T-helper 1 cell treated with Interleukin-12 subunit alpha and Interleukin-12 subunit beta and Interleukin-4 antibody, amounts not matched to agents 30 ng/mL and 1 ng/mL, for 36 hours (primary cell): ENCODE measurements at regions not wholly inside any gene's neighbourhood (a gene's known extent, or its start where the extent isn't known, plus 50 kb on each side); places are given as distances from the start of the nearest gene placed in this dataset.

ENCODE experiments used
- intact Hi-C: fragments of 100-400 bp; cut with micrococcal nuclease; formaldehyde crosslinking; loops from one replicate; pipeline ENCODE4 v1.15.1; 2024

- intact Hi-C loops = no loop called here
Measured at GRCh38 chr15:60093273-60094067, 89.4 kb downstream of the FOXB1 start.

- intact Hi-C loops = no loop called here
Measured at GRCh38 chr15:60095711-60096110, 91.6 kb downstream of the FOXB1 start.

- intact Hi-C loops = no loop called here
Measured at GRCh38 chr15:60096157-60096556, 92.0 kb downstream of the FOXB1 start.

- intact Hi-C loops = no loop called here
Measured at GRCh38 chr15:60101416-60101815, 97.3 kb downstream of the FOXB1 start.

- intact Hi-C loops = no loop called here
Measured at GRCh38 chr15:60102748-60103147, 98.6 kb downstream of the FOXB1 start.

- intact Hi-C loops = loop anchor here (5.0 kb wide), 1 partner anchor 34 kb away; no protein-coding TSS in a partner anchor
Measured at GRCh38 chr15:60110909-60111308, 106.8 kb downstream of the FOXB1 start.

- intact Hi-C loops = no loop called here
Measured at GRCh38 chr15:60115579-60116380, 111.7 kb downstream of the FOXB1 start.

- intact Hi-C loops = no loop called here
Measured at GRCh38 chr15:60116456-60117089, 112.5 kb downstream of the FOXB1 start.

- intact Hi-C loops = no loop called here
Measured at GRCh38 chr15:60118146-60118545, 114.0 kb downstream of the FOXB1 start.

- intact Hi-C loops = no loop called here
Measured at GRCh38 chr15:60118626-60119025, 114.5 kb downstream of the FOXB1 start.

GRCh38 chr15:60119101-60119500 is 115.0 kb downstream of the FOXB1 start:
- intact Hi-C loops = no loop called here

- intact Hi-C loops = no loop called here
Measured at GRCh38 chr15:60120100-60120499, 116.0 kb downstream of the FOXB1 start.

- intact Hi-C loops = no loop called here
Measured at GRCh38 chr15:60121845-60122244, 117.7 kb downstream of the FOXB1 start.

- intact Hi-C loops = no loop called here
Measured at GRCh38 chr15:60122691-60123090, 118.6 kb downstream of the FOXB1 start.

- intact Hi-C loops = loop anchor here (5.0 kb wide), 1 partner anchor 327 kb away; no protein-coding TSS in a partner anchor
Measured at GRCh38 chr15:60124460-60125070, 120.5 kb downstream of the FOXB1 start.

- intact Hi-C loops = loop anchor here (5.0 kb wide), 1 partner anchor 328 kb away; no protein-coding TSS in a partner anchor
Measured at GRCh38 chr15:60125334-60125733, 121.2 kb downstream of the FOXB1 start.

- intact Hi-C loops = loop anchor here (2.0 to 5.0 kb wide), 3 partner anchors 129 to 523 kb away; no protein-coding TSS in a partner anchor
Measured at GRCh38 chr15:60126200-60126599, 122.1 kb downstream of the FOXB1 start.

- intact Hi-C loops = loop anchor here (1.0 to 5.0 kb wide), 5 partner anchors 120 to 522 kb away; no protein-coding TSS in a partner anchor
Measured at GRCh38 chr15:60126661-60127060, 122.5 kb downstream of the FOXB1 start.

GRCh38 chr15:60128000-60128376 is 123.9 kb downstream of the FOXB1 start:
- intact Hi-C loops = loop anchor here (1.0 to 5.0 kb wide), 5 partner anchors 122 to 521 kb away; no protein-coding TSS in a partner anchor

GRCh38 chr15:60128710-60129109 is 124.6 kb downstream of the FOXB1 start:
- intact Hi-C loops = loop anchor here (5.0 kb wide), 1 partner anchor 331 kb away; no protein-coding TSS in a partner anchor

GRCh38 chr15:60130398-60130797 is 126.3 kb downstream of the FOXB1 start:
- intact Hi-C loops = no loop called here
